T-helper 2 cell treated with Interferon-gamma antibody and Interleukin-4, amounts not matched to agents 5 μg/mL and 100 μg/mL, for 36 hours (primary cell): ENCODE measurements at regions not wholly inside any gene's neighbourhood (a gene's known extent, or its start where the extent isn't known, plus 50 kb on each side); places are given as distances from the start of the nearest gene placed in this dataset.

ENCODE experiments used
- DNase-seq: peaks from one replicate; pipeline ENCODE4 v3.0.0; 2021; ENCODE audit warnings: low spot score
- H3K27ac Mint-ChIP-seq: one replicate; pipeline ENCODE4 v1.8.0; 2021; ENCODE audit warnings: mild to moderate bottlenecking, mixed read lengths
- H3K27me3 Mint-ChIP-seq: one replicate; pipeline ENCODE4 v1.8.0; 2021; ENCODE audit warnings: low read depth, mixed read lengths
- H3K36me3 Mint-ChIP-seq: one replicate; pipeline ENCODE4 v1.8.0; 2021; ENCODE audit warnings: low read depth, mixed read lengths
- H3K4me1 Mint-ChIP-seq: one replicate; pipeline ENCODE4 v1.8.0; 2021; ENCODE audit warnings: low read depth, mixed read lengths
- H3K4me3 Mint-ChIP-seq: one replicate; pipeline ENCODE4 v1.8.0; 2022; ENCODE audit warnings: mild to moderate bottlenecking, moderate library complexity, mixed read lengths
- H3K9me3 Mint-ChIP-seq: one replicate; pipeline ENCODE4 v1.8.0; 2021; ENCODE audit warnings: mixed read lengths

DNA sequence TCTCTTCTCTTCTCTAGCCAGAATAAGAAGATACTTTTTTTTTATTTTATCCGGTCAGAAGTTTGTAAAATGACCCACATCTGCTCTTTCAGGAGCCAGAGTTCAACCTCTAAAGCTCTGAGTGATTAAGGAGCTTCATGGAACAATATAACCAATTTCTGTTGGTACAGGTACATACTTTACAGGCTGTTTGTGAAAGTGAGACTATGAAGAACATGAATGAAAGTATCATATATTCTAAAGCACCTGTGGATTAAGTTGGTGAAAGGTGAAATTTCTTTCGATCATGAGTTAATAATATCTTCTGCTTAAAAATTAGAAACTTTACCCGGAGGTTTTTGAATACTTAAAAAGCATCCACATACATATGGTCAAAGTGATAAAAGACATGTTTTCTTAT, 65.2 kb downstream of the DMRT2 start:
- Mint-ChIP-seq H3K4me3 (no peak overlapping the region), H3K9me3 (no peaks in the 10 kb centered on the region), H3K27me3 (no peaks in the 10 kb centered on the region), H3K36me3 (no peaks in the 10 kb centered on the region), H3K27ac (no peak overlapping the region), H3K4me1 (no peaks in the 10 kb centered on the region)
- DNase-seq, result no peak

DNA sequence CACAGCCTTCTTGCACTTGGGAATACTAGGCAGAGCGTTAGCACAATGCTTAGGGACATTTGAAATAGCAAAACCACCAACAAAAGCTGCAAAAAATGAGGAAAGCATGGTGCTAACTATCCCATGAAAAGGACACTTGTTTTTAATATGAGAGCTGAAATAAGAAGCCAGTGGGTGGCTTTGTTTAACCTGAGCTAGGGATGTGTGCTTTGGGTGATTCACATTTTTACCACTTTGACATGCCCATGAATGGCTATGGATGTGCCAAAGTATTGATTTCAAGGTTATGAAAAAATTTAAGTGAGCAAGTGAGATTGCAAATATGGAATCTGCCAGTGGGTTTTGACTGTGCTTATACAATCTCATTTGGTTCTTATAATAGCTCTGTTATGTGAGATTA, 67.3 kb downstream of the DMRT2 start:
- Mint-ChIP-seq H3K4me3 (no peak overlapping the region), H3K27ac (no peak overlapping the region), H3K9me3 (no peaks in the 10 kb centered on the region), H3K36me3 (no peaks in the 10 kb centered on the region), H3K27me3 (no peaks in the 10 kb centered on the region), H3K4me1 (no peaks in the 10 kb centered on the region)
- DNase-seq, result no peak

DNA sequence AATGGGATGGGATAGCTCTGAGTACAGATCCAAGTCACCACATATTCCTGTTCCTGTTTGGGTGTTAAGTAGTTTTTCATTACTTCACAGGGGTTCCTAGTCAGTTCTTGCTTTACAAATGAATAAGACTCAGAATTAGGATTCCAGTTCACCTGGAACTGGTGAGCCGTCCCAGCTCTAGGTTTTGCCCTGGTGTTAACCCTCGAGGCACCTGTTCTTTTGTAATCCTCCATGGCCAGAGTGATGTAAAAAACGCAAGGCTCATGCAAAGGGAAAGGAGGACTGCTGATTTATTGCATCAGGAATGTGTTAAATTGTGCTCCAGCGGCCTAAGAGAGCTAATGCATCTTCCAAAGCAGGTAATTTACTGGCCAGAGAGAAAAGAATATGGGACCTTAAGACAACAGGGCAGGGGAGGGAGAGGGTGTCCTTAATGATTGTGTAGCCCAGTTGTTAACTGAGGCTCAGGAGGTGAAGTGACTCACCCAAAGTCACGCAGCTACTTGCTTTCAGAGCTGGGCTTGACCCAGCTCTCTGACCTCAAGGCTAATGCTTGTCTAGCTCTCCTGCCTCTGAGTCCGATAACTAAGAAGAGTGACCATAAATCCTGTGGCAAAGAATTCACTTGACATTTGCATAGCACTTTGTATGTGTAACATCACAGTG, 70.5 kb downstream of the DMRT2 start:
- Mint-ChIP-seq H3K27ac (no peak overlapping the region), H3K36me3 (no peaks in the 10 kb centered on the region), H3K27me3 (no peaks in the 10 kb centered on the region), H3K4me1 (no peaks in the 10 kb centered on the region), H3K9me3 (no peaks in the 10 kb centered on the region), H3K4me3 (no peak overlapping the region)
- no peak for DNase-seq

DNA sequence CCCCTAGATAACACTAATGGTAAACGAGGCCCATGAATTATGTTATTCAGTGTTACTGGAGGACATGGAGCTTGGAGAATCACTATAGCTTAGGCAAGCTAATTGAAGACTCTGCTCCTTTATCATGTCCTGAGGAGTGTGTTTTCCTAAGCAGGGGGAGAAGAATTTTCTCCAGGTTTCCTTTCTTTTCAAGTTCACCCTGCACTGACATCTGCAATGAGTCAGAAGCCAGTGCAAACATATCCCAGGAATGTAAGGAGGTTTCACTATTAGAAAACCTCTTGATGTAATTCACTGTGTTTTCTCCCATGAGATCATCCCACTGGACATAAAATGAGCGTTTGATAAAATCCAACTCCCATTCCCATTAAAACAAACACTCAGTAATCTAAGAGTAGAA, 75.6 kb downstream of the DMRT2 start:
- Mint-ChIP-seq H3K36me3 (no peaks in the 10 kb centered on the region), H3K4me3 (no peak overlapping the region), H3K27me3 (peaks cover 2% of the 10 kb centered on the region), H3K9me3 (no peaks in the 10 kb centered on the region), H3K4me1 (no peaks in the 10 kb centered on the region), H3K27ac (no peak overlapping the region)
- no peak for DNase-seq

DNA sequence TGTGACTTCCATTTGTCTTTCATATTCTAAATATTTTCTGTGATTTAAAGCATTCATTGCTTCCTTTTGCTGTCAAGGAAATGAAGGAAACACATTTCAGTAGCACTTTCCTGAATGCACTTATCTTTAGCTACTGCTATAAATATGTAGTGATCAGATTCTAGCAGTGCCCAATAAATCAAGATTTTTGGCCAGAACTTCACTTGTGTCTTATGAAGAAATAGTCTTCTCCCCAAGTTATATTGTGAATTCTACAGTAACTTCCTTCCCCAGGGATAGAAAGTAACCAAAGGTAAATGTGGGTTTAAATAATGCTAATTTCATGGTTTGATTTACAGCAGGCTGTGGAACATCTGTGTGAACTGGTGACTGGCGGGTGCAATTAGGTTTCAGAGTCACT, 77.9 kb downstream of the DMRT2 start:
- peaks cover 3% of the 10 kb centered on the region for H3K9me3 Mint-ChIP-seq
- H3K27me3 Mint-ChIP-seq, result peaks cover 2% of the 10 kb centered on the region
- no peak overlapping the region for H3K4me3 Mint-ChIP-seq

DNA sequence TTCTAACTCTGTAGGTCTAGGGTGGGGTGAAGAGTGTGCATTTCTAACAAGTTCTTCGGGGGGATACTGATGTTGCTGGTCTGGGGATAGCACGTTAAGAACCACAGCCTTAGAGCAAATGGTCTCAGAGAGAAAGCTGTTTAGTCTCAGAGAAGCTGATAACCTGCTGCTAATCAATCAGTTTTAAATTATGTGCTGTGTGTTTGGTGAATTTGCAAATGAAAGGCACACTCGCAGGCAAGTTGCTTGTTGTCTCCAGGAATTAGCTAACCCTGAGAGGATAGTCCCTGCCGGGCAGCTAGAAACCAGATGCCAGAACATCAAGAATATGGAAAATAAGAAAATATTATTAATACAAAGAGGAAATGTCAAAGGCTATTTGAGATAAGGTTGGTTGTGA, 79.2 kb downstream of the DMRT2 start:
- no peak for DNase-seq
- H3K27me3 Mint-ChIP-seq, result peaks cover 2% of the 10 kb centered on the region
- no peaks in the 10 kb centered on the region for H3K36me3 Mint-ChIP-seq
- H3K4me1 Mint-ChIP-seq, result no peaks in the 10 kb centered on the region
- H3K9me3 Mint-ChIP-seq, result peaks cover 3% of the 10 kb centered on the region
- H3K27ac Mint-ChIP-seq, result no peak overlapping the region
- H3K4me3 Mint-ChIP-seq, result no peak overlapping the region

More for the DNA sequence above, 77.9 kb downstream of the DMRT2 start:
- Mint-ChIP-seq H3K36me3 (no peaks in the 10 kb centered on the region), H3K4me1 (no peaks in the 10 kb centered on the region), H3K27ac (no peak overlapping the region)
- no peak for DNase-seq

DNA sequence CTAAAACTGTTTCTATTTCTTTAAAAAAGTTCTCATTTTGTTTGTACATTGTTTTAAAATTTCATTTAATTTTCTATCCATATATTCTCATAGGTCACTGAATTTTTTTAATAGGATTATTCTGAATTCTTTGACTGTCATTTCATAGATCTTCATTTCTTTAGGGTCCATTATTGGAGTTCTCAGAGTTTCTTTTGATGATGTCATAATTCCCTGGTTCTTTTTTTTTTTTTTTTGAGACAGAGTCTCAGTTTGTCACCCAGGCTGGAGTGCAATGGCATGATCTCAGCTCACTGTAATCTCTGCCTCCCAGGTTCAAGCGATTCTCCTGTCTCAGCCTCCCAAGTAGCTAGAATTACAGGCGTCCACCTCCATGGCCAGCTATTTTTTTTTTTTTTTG, 89.9 kb downstream of the DMRT2 start:
- no peaks in the 10 kb centered on the region for H3K36me3 Mint-ChIP-seq
- no peaks in the 10 kb centered on the region for H3K4me1 Mint-ChIP-seq
- H3K4me3 Mint-ChIP-seq, result no peak overlapping the region
- peaks cover 28% of the 10 kb centered on the region for H3K9me3 Mint-ChIP-seq
- no peak for DNase-seq
- H3K27me3 Mint-ChIP-seq, result no peaks in the 10 kb centered on the region
- no peak overlapping the region for H3K27ac Mint-ChIP-seq

DNA sequence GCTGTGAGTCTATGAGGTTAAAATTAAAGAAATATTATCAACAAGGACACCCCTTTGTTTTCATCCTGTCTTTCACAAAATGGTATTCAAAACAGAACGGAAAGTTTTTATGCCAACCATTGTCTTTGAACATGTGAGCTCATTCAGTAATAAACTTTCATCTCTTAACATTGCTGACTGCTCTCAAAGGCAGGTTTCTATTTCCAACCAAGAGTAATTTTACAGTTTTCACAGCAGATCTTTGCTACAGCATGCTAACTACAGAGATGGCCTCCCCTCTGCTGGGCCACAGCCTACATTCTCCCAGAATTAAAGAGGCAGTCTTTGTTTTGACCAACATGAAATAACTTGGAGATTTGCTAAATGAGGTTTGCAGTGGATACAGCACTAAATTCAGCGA, 101.5 kb downstream of the DMRT2 start:
- no peaks in the 10 kb centered on the region for H3K27me3 Mint-ChIP-seq
- H3K36me3 Mint-ChIP-seq, result no peaks in the 10 kb centered on the region
- H3K9me3 Mint-ChIP-seq, result no peaks in the 10 kb centered on the region
- no peaks in the 10 kb centered on the region for H3K4me1 Mint-ChIP-seq
- H3K27ac Mint-ChIP-seq, result no peak overlapping the region
- no peak overlapping the region for H3K4me3 Mint-ChIP-seq
- DNase-seq, result no peak

DNA sequence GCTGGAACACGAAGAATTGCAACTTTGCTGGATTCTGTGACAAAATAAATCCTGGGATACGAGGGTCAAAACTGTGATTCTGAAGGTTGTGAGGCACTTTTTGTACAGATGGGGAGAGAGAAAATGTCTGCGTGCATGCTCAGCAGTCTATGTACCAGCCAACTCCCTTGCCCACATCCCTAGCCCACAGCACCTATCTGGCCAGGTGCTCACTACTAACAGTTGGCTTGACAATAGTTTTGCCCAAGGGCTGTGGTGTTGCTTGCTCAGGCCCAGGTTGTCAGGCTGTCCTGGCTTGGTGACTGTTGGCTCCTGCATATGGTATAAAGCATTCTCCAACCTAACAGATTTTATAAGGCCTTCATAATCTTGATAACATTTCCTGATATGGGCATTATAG, 102.0 kb downstream of the DMRT2 start:
- H3K27me3 Mint-ChIP-seq, result no peaks in the 10 kb centered on the region
- H3K36me3 Mint-ChIP-seq, result no peaks in the 10 kb centered on the region
- no peak overlapping the region for H3K27ac Mint-ChIP-seq
- no peak for DNase-seq
- no peak overlapping the region for H3K4me3 Mint-ChIP-seq
- H3K9me3 Mint-ChIP-seq, result no peaks in the 10 kb centered on the region
- H3K4me1 Mint-ChIP-seq, result no peaks in the 10 kb centered on the region

DNA sequence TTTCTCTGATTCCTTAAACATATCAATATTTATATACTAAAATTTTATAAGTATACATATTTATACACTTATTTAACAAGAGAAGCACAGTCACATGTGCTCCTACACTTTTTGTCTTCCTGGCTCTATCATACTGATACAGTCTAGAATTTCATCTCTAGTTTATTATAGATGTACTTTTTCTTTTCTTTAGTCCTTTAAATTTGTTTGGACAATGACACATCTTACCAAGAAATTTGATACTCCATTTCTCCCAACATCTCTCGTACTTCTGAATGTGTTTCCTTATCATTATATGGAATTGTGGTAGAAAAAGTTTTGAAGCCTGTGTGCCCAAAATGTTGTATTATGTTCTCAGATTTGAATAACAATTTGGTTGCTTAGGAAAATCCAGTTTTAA, 104.6 kb downstream of the DMRT2 start:
- Mint-ChIP-seq H3K4me3 (no peak overlapping the region), H3K36me3 (no peaks in the 10 kb centered on the region), H3K9me3 (no peaks in the 10 kb centered on the region), H3K27ac (no peak overlapping the region), H3K27me3 (no peaks in the 10 kb centered on the region), H3K4me1 (no peaks in the 10 kb centered on the region)
- no peak for DNase-seq

DNA sequence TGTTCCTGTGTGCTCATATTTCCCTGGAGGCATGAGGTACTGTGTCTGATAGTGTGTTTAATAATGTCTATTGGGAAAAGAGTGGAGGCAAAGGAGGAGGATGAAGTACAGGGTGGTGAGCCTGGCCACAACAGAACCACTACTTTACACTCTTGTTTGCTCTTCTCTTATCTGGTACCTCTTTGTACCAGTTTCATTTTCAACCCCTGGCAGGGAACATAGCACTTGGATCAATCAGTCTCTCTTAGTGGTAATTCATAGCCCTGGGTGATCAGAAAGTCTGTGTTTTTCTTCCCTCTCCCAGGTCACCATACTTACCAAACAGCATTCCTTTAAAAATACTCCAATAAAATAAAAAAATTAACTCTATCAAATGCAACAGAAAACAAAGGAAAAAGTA, 105.4 kb downstream of the DMRT2 start:
- no peaks in the 10 kb centered on the region for H3K36me3 Mint-ChIP-seq
- H3K27ac Mint-ChIP-seq, result no peak overlapping the region
- DNase-seq, result no peak
- no peaks in the 10 kb centered on the region for H3K9me3 Mint-ChIP-seq
- no peaks in the 10 kb centered on the region for H3K27me3 Mint-ChIP-seq
- no peak overlapping the region for H3K4me3 Mint-ChIP-seq
- H3K4me1 Mint-ChIP-seq, result no peaks in the 10 kb centered on the region

DNA sequence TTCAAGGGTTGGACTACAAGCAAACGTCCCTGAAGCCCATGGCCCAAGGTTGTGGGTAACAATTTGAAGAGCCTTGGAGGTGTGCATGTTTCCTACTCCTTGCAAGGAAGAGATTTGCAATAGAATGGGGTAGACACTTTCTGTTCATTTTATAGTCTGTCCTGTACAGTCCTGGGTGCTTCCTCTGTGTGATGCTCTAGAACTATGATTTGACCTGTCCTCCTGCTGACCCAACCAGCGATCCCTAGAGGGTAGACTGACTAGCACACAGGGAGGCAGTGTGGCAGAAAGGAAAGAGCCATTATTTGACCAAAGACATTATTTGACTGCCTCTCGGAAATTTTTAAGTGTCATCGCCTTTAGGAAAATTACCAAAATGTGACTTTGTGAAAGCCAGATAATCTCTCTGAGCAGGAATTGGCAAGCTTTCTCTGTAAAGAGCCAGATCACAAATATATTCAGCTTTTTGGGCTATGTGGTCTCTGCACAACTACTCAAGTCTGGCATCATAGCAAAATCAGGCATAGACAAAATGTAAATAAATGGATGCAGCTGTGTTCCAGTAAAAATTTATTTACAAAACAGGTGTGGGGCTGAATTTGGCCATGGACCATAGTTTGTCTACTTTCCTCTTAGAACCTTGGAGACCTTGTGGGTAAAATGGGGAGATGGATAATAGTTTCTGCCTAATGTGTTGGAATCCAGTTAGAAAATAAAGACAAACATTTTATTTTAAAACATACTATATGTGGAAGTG, 106.8 kb downstream of the DMRT2 start:
- H3K4me3 Mint-ChIP-seq, result no peak overlapping the region
- no peak for DNase-seq
- H3K27me3 Mint-ChIP-seq, result no peaks in the 10 kb centered on the region
- H3K9me3 Mint-ChIP-seq, result no peaks in the 10 kb centered on the region
- H3K36me3 Mint-ChIP-seq, result no peaks in the 10 kb centered on the region
- H3K27ac Mint-ChIP-seq, result no peak overlapping the region
- no peaks in the 10 kb centered on the region for H3K4me1 Mint-ChIP-seq

DNA sequence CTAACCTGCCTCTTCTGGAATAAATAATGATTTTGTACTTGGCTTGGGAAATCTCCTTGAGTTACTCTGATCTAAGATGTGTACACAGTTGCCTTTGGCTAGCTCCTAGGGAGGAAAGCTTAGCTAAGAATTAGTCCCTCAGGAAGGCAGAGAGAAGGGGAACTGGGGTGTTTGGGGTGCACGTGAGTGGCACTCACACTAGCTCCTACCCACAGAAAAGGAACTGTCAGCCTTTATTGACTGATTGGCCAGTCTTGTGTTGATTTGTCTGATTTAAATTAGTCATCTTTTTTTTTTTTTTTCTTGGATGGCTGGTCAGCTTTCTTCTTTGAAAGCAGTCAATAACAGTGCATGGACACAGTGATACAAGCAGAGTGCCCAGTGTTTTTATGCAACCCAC, 107.7 kb downstream of the DMRT2 start:
- Mint-ChIP-seq H3K4me3 (no peak overlapping the region), H3K27me3 (no peaks in the 10 kb centered on the region), H3K27ac (no peak overlapping the region), H3K4me1 (no peaks in the 10 kb centered on the region), H3K9me3 (no peaks in the 10 kb centered on the region), H3K36me3 (no peaks in the 10 kb centered on the region)
- DNase-seq, result no peak

DNA sequence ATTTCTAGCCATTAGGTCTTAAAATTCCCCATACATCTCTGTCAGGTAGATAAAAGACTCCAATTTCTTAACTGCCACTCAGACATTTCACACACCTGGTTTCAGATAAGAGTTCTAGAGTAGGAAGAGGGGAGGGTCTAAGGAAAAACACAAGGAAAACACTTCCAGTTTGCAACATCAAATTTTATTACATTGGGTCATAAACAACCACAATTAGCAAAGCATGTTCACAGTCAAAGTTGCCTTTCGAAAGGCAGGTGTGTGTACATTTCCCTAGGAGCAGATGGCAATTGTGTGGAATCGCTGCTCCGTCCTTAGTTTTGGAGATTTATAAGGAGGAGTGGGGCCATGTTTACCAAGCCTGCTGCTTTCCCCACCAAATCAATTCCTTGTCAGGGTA, 120.8 kb downstream of the DMRT2 start:
- no peak overlapping the region for H3K4me3 Mint-ChIP-seq
- H3K36me3 Mint-ChIP-seq, result no peaks in the 10 kb centered on the region
- no peaks in the 10 kb centered on the region for H3K9me3 Mint-ChIP-seq
- H3K27me3 Mint-ChIP-seq, result no peaks in the 10 kb centered on the region
- no peak for DNase-seq
- no peak overlapping the region for H3K27ac Mint-ChIP-seq
- no peaks in the 10 kb centered on the region for H3K4me1 Mint-ChIP-seq

DNA sequence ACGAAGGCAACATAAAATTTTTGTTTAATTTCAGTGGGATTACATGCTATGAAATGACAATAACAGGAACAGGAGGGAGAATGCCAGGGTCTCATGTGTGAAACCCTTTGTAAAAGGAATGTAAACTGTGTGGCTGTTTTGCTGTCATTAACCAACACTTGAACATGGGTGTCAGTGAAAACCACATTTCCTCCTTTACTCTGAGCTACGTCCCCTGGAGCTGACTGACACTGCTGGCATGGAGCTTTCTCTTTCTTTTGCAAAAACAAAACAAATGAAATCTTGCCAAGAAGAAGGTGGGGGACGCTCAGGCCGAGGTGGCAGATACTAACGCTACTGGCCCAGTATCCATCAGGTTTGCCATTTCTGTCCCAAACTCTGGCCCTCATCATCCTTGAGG, 121.4 kb downstream of the DMRT2 start:
- no peaks in the 10 kb centered on the region for H3K27me3 Mint-ChIP-seq
- no peaks in the 10 kb centered on the region for H3K9me3 Mint-ChIP-seq
- no peaks in the 10 kb centered on the region for H3K4me1 Mint-ChIP-seq
- no peak overlapping the region for H3K27ac Mint-ChIP-seq
- no peak overlapping the region for H3K4me3 Mint-ChIP-seq
- DNase-seq, result no peak
- H3K36me3 Mint-ChIP-seq, result no peaks in the 10 kb centered on the region
